GM23338 (cell line): ENCODE measurements at regions not wholly inside any gene's neighbourhood (a gene's known extent, or its start where the extent isn't known, plus 50 kb on each side); places are given as distances from the start of the nearest gene placed in this dataset.

ENCODE experiments used
- ATAC-seq: fragments of 200-7000 bp; cut with Tn5 transposase; 3 replicates; pipeline ENCODE4 v1.9.1; 2020
- DNase-seq: peaks from one replicate; pipeline ENCODE4 v3.0.0-alpha.2; 2015; ENCODE audit warnings: low spot score
- H2AFZ ChIP-seq: fragments of 200-600 bp; sonication (generic); 2 replicates; pipeline ENCODE4 v1.8.0; 2016; ENCODE audit warnings: antibody characterized with exemption, mild to moderate bottlenecking, moderate library complexity
- H3F3A ChIP-seq: fragments of 200-600 bp; sonication (generic); replicated peaks from 2 replicates; pipeline ENCODE4 v1.8.0; 2017; ENCODE audit warnings: antibody characterized with exemption, mixed run types, low read depth
- H3K27ac ChIP-seq: fragments of 200-600 bp; sonication (generic); 2 replicates; pipeline ENCODE4 v1.6.1; 2016; ENCODE audit warnings: low read depth
- H3K27me3 ChIP-seq: fragments of 200-600 bp; sonication (generic); 2 replicates; pipeline ENCODE4 v1.8.0; 2016; ENCODE audit warnings: mild to moderate bottlenecking, mixed run types, moderate library complexity; ENCODE audit not compliant: insufficient read depth
- H3K36me3 ChIP-seq: fragments of 200-600 bp; sonication (generic); 2 replicates; pipeline ENCODE4 v1.8.0; 2016; ENCODE audit warnings: mild to moderate bottlenecking; ENCODE audit not compliant: insufficient read depth
- H3K4me1 ChIP-seq: fragments of 200-600 bp; sonication (generic); 2 replicates; pipeline ENCODE4 v1.8.0; 2016; ENCODE audit warnings: mild to moderate bottlenecking, moderate library complexity; ENCODE audit not compliant: insufficient read depth
- H3K4me2 ChIP-seq: fragments of 200-600 bp; sonication (generic); 2 replicates; pipeline ENCODE4 v1.7.1; 2017; ENCODE audit warnings: mixed run types
- H3K4me3 ChIP-seq: fragments of 200-600 bp; sonication (generic); 2 replicates; pipeline ENCODE4 v1.6.1; 2016; ENCODE audit warnings: mixed run types
- H3K79me2 ChIP-seq: fragments of 200-600 bp; sonication (generic); replicated peaks from 2 replicates; pipeline ENCODE4 v1.8.0; 2017; ENCODE audit warnings: mild to moderate bottlenecking; ENCODE audit not compliant: insufficient read depth
- H3K9me2 ChIP-seq: fragments of 200-600 bp; sonication (generic); 2 replicates; pipeline ENCODE4 v1.8.0; 2017; ENCODE audit not compliant: insufficient read depth
- H4K20me1 ChIP-seq: fragments of 200-600 bp; sonication (generic); replicated peaks from 2 replicates; pipeline ENCODE4 v1.8.0; 2017; ENCODE audit warnings: mild to moderate bottlenecking; ENCODE audit not compliant: insufficient read depth
- H3K27ac Mint-ChIP-seq: 2 replicates; pipeline ENCODE4 v1.8.0; 2020; ENCODE audit warnings: inconsistent platforms, mild to moderate bottlenecking, moderate library complexity, mixed read lengths
- H3K27me3 Mint-ChIP-seq: 3 replicates; pipeline ENCODE4 v1.8.0; 2022; ENCODE audit warnings: low read depth, mild to moderate bottlenecking, moderate library complexity, mixed read lengths, inconsistent platforms; ENCODE audit not compliant: insufficient read depth, poor library complexity
- H3K36me3 Mint-ChIP-seq: 3 replicates; pipeline ENCODE4 v1.8.0; 2021; ENCODE audit warnings: low read depth, mild to moderate bottlenecking, inconsistent platforms, moderate library complexity, mixed read lengths
- H3K4me1 Mint-ChIP-seq: 3 replicates; pipeline ENCODE4 v1.8.0; 2020; ENCODE audit warnings: mild to moderate bottlenecking, inconsistent platforms, mixed read lengths
- H3K4me3 Mint-ChIP-seq: 3 replicates; pipeline ENCODE4 v1.8.0; 2021; ENCODE audit warnings: moderate library complexity, mild to moderate bottlenecking, inconsistent platforms, mixed read lengths
- H3K9me3 Mint-ChIP-seq: 3 replicates; pipeline ENCODE4 v1.8.0; 2020; ENCODE audit warnings: moderate library complexity, mild to moderate bottlenecking, inconsistent platforms, mixed read lengths
- CREB1 ChIP-seq: fragments of 250-450 bp; sonication (Bioruptor Pico); IDR thresholded peaks from 2 replicates; pipeline ENCODE4 v1.5.0; 2020; ENCODE audit warnings: low read depth, mild to moderate bottlenecking, moderate library complexity
- EZH2 ChIP-seq: fragments of 200-600 bp; sonication (generic); IDR thresholded peaks from one replicate; pipeline ENCODE4 v1.8.0; 2017; ENCODE audit warnings: antibody characterized with exemption, mild to moderate bottlenecking, low read depth; ENCODE audit not compliant: unreplicated experiment
- EZH2phosphoT487 ChIP-seq: fragments of 200-600 bp; sonication (generic); IDR thresholded peaks from one replicate; pipeline ENCODE4 v1.8.1; 2018; ENCODE audit warnings: antibody characterized with exemption; ENCODE audit not compliant: unreplicated experiment
- JUNB ChIP-seq: IDR thresholded peaks from one replicate; pipeline ENCODE4 v1.6.1; 2016; ENCODE audit warnings: antibody characterized with exemption; ENCODE audit not compliant: unreplicated experiment
- NANOG ChIP-seq: IDR thresholded peaks from 2 replicates; pipeline ENCODE4 v1.6.1; 2016; ENCODE audit warnings: antibody characterized with exemption, borderline replicate concordance
- POLR2AphosphoS5 ChIP-seq: IDR thresholded peaks from 2 replicates; pipeline ENCODE4 v1.6.1; 2016; ENCODE audit warnings: antibody characterized with exemption, low read depth
- STAT1 ChIP-seq: IDR thresholded peaks from one replicate; pipeline ENCODE4 v1.6.1; 2016; ENCODE audit warnings: antibody characterized with exemption; ENCODE audit not compliant: unreplicated experiment
- ZNF114 ChIP-seq: fragments of 250-450 bp; sonication (Bioruptor Pico); IDR thresholded peaks from 2 replicates; pipeline ENCODE4 v1.5.0; 2020; ENCODE audit warnings: mild to moderate bottlenecking, moderate library complexity
- ZNF331 ChIP-seq: fragments of 250-450 bp; sonication (Bioruptor Pico); IDR thresholded peaks from 2 replicates; pipeline ENCODE4 v1.5.0; 2020; ENCODE audit warnings: low read depth, mild to moderate bottlenecking, moderate library complexity
- TF ChIP-seq, protein P1 (sequence below), 2 experiments: fragments of 200-600 bp in 1 of 2; sonication (generic) in 1 of 2; conservative IDR thresholded peaks; 2 replicates each; pipeline versions ENCODE4 v1.5.1 to v1.6.1; 2016 to 2017; ENCODE audit warnings: antibody characterized with exemption in 2 of 2, low read depth in 2 of 2, mild to moderate bottlenecking in 2 of 2, moderate library complexity in 1 of 2
- TF ChIP-seq, protein P2 (sequence below): fragments of 250-450 bp; sonication (Bioruptor Pico); IDR thresholded peaks from 2 replicates; pipeline ENCODE4 v1.5.0; 2020; ENCODE audit warnings: mild to moderate bottlenecking, moderate library complexity
- TF ChIP-seq, protein P3 (sequence below): IDR thresholded peaks from one replicate; pipeline ENCODE4 v1.6.1; 2018; ENCODE audit warnings: antibody characterized with exemption; ENCODE audit not compliant: unreplicated experiment
- TF ChIP-seq, protein P4 (sequence below): IDR thresholded peaks from 2 replicates; pipeline ENCODE4 v1.6.1; 2016; ENCODE audit warnings: antibody characterized with exemption

DNA sequence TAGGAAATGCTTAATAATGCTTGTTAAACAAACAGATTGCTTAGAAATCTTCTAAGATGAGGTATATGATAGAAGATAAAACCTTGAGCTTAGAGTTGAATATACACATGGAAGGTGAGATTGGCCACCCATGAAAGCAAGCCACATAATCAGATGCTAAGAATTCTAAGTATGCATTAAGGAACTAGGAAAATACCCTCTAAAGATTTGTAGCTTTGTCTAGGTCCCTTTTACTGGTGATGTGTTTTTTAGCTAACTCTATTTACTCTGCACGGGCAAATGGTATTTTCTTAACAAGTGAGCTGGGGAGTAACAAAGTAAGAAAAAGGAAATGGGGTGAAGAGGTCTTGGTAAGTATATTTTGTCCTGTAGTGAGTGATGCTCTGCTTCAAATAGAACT is 310.3 kb downstream of the OXSM start:
- ATAC-seq (no peak), DNase-seq (no peak)
- Mint-ChIP-seq H3K36me3 (peaks cover 32% of the 10 kb centered on the region), H3K9me3 (peaks cover 34% of the 10 kb centered on the region), H3K27me3 (peaks cover 1% of the 10 kb centered on the region), H3K27ac (no peak overlapping the region), H3K4me1 (peaks cover 12% of the 10 kb centered on the region; the same call in 2 of the 3 replicates), H3K4me3 (no peak overlapping the region)
- Histone ChIP-seq H2AFZ (no peak overlapping the region), H3K4me3 (no peak overlapping the region), H3K36me3 (no peaks in the 10 kb centered on the region), H4K20me1 (no peaks in the 10 kb centered on the region), H3F3A (no peaks in the 10 kb centered on the region), H3K27ac (no peak overlapping the region), H3K4me1 (peaks cover 2% of the 10 kb centered on the region; the same call in 1 of the 2 replicates), H3K27me3 (no peaks in the 10 kb centered on the region), H3K9me2 (no peaks in the 10 kb centered on the region; the same call in 1 of the 2 replicates), H3K4me2 (no peak overlapping the region), H3K79me2 (no peaks in the 10 kb centered on the region)
- TF ChIP-seq NANOG (no peak), POLR2AphosphoS5 (no peak), ZNF114 (no peak), ZNF331 (CRISPR knock-in tag) (no peak), JUNB (no peak), CREB1 (no peak), EZH2phosphoT487 (no peak), EZH2 (no peak), STAT1 (no peak)
- TF ChIP-seq, protein P1, sequence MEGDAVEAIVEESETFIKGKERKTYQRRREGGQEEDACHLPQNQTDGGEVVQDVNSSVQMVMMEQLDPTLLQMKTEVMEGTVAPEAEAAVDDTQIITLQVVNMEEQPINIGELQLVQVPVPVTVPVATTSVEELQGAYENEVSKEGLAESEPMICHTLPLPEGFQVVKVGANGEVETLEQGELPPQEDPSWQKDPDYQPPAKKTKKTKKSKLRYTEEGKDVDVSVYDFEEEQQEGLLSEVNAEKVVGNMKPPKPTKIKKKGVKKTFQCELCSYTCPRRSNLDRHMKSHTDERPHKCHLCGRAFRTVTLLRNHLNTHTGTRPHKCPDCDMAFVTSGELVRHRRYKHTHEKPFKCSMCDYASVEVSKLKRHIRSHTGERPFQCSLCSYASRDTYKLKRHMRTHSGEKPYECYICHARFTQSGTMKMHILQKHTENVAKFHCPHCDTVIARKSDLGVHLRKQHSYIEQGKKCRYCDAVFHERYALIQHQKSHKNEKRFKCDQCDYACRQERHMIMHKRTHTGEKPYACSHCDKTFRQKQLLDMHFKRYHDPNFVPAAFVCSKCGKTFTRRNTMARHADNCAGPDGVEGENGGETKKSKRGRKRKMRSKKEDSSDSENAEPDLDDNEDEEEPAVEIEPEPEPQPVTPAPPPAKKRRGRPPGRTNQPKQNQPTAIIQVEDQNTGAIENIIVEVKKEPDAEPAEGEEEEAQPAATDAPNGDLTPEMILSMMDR (conservative IDR thresholded peaks at IDR 0.05; ENCODE audit: low read depth in 2 of 2) = no peak
- TF ChIP-seq, protein P2, sequence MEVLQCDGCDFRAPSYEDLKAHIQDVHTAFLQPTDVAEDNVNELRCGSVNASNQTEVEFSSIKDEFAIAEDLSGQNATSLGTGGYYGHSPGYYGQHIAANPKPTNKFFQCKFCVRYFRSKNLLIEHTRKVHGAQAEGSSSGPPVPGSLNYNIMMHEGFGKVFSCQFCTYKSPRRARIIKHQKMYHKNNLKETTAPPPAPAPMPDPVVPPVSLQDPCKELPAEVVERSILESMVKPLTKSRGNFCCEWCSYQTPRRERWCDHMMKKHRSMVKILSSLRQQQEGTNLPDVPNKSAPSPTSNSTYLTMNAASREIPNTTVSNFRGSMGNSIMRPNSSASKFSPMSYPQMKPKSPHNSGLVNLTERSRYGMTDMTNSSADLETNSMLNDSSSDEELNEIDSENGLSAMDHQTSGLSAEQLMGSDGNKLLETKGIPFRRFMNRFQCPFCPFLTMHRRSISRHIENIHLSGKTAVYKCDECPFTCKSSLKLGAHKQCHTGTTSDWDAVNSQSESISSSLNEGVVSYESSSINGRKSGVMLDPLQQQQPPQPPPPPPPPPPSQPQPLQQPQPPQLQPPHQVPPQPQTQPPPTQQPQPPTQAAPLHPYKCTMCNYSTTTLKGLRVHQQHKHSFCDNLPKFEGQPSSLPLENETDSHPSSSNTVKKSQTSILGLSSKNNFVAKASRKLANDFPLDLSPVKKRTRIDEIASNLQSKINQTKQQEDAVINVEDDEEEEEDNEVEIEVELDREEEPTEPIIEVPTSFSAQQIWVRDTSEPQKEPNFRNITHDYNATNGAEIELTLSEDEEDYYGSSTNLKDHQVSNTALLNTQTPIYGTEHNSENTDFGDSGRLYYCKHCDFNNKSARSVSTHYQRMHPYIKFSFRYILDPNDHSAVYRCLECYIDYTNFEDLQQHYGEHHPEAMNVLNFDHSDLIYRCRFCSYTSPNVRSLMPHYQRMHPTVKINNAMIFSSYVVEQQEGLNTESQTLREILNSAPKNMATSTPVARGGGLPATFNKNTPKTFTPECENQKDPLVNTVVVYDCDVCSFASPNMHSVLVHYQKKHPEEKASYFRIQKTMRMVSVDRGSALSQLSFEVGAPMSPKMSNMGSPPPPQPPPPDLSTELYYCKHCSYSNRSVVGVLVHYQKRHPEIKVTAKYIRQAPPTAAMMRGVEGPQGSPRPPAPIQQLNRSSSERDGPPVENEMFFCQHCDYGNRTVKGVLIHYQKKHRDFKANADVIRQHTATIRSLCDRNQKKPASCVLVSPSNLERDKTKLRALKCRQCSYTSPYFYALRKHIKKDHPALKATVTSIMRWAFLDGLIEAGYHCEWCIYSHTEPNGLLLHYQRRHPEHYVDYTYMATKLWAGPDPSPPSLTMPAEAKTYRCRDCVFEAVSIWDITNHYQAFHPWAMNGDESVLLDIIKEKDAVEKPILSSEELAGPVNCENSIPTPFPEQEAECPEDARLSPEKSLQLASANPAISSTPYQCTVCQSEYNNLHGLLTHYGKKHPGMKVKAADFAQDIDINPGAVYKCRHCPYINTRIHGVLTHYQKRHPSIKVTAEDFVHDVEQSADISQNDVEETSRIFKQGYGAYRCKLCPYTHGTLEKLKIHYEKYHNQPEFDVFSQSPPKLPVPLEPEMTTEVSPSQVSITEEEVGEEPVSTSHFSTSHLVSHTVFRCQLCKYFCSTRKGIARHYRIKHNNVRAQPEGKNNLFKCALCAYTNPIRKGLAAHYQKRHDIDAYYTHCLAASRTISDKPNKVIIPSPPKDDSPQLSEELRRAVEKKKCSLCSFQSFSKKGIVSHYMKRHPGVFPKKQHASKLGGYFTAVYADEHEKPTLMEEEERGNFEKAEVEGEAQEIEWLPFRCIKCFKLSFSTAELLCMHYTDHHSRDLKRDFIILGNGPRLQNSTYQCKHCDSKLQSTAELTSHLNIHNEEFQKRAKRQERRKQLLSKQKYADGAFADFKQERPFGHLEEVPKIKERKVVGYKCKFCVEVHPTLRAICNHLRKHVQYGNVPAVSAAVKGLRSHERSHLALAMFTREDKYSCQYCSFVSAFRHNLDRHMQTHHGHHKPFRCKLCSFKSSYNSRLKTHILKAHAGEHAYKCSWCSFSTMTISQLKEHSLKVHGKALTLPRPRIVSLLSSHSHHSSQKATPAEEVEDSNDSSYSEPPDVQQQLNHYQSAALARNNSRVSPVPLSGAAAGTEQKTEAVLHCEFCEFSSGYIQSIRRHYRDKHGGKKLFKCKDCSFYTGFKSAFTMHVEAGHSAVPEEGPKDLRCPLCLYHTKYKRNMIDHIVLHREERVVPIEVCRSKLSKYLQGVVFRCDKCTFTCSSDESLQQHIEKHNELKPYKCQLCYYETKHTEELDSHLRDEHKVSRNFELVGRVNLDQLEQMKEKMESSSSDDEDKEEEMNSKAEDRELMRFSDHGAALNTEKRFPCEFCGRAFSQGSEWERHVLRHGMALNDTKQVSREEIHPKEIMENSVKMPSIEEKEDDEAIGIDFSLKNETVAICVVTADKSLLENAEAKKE (CRISPR knock-in tag) = no peak
- TF ChIP-seq, protein P3, sequence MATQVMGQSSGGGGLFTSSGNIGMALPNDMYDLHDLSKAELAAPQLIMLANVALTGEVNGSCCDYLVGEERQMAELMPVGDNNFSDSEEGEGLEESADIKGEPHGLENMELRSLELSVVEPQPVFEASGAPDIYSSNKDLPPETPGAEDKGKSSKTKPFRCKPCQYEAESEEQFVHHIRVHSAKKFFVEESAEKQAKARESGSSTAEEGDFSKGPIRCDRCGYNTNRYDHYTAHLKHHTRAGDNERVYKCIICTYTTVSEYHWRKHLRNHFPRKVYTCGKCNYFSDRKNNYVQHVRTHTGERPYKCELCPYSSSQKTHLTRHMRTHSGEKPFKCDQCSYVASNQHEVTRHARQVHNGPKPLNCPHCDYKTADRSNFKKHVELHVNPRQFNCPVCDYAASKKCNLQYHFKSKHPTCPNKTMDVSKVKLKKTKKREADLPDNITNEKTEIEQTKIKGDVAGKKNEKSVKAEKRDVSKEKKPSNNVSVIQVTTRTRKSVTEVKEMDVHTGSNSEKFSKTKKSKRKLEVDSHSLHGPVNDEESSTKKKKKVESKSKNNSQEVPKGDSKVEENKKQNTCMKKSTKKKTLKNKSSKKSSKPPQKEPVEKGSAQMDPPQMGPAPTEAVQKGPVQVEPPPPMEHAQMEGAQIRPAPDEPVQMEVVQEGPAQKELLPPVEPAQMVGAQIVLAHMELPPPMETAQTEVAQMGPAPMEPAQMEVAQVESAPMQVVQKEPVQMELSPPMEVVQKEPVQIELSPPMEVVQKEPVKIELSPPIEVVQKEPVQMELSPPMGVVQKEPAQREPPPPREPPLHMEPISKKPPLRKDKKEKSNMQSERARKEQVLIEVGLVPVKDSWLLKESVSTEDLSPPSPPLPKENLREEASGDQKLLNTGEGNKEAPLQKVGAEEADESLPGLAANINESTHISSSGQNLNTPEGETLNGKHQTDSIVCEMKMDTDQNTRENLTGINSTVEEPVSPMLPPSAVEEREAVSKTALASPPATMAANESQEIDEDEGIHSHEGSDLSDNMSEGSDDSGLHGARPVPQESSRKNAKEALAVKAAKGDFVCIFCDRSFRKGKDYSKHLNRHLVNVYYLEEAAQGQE = no peak
- TF ChIP-seq, protein P4, sequence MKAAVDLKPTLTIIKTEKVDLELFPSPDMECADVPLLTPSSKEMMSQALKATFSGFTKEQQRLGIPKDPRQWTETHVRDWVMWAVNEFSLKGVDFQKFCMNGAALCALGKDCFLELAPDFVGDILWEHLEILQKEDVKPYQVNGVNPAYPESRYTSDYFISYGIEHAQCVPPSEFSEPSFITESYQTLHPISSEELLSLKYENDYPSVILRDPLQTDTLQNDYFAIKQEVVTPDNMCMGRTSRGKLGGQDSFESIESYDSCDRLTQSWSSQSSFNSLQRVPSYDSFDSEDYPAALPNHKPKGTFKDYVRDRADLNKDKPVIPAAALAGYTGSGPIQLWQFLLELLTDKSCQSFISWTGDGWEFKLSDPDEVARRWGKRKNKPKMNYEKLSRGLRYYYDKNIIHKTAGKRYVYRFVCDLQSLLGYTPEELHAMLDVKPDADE = no peak
